GM10266 (cell line): ENCODE measurements at regions not wholly inside any gene's neighbourhood (a gene's known extent, or its start where the extent isn't known, plus 50 kb on each side); places are given as distances from the start of the nearest gene placed in this dataset.
"Not testable (repeated sequence)": the region's sequence is repeated elsewhere in the genome, so short reads cannot be mapped to it uniquely, and the experiment has no call there.

Source experiments
- DNase-seq: peaks from one replicate; pipeline ENCODE4 v3.0.0; 2012; ENCODE audit errors: extremely low spot score
- TF ChIP-seq, protein P1 (sequence below): IDR thresholded peaks from 2 replicates; pipeline ENCODE4 v1.5.1; 2012; ENCODE audit warnings: mild to moderate bottlenecking, low read depth; ENCODE audit not compliant: control insufficient read depth, insufficient read depth; ENCODE audit errors: missing control alignments

GRCh38 chr19:23984911-23985310, 70.2 kb downstream of the ZNF726 start:
- not testable (repeated sequence) for DNase-seq

GRCh38 chr19:23986623-23987022, 71.9 kb downstream of the ZNF726 start:
- TF ChIP-seq, protein P1, sequence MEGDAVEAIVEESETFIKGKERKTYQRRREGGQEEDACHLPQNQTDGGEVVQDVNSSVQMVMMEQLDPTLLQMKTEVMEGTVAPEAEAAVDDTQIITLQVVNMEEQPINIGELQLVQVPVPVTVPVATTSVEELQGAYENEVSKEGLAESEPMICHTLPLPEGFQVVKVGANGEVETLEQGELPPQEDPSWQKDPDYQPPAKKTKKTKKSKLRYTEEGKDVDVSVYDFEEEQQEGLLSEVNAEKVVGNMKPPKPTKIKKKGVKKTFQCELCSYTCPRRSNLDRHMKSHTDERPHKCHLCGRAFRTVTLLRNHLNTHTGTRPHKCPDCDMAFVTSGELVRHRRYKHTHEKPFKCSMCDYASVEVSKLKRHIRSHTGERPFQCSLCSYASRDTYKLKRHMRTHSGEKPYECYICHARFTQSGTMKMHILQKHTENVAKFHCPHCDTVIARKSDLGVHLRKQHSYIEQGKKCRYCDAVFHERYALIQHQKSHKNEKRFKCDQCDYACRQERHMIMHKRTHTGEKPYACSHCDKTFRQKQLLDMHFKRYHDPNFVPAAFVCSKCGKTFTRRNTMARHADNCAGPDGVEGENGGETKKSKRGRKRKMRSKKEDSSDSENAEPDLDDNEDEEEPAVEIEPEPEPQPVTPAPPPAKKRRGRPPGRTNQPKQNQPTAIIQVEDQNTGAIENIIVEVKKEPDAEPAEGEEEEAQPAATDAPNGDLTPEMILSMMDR: no peak
- no peak for DNase-seq

- TF ChIP-seq, protein P1: no peak
- DNase-seq: no peak
Observed at GRCh38 chr19:23991170-23991569, 76.5 kb downstream of the ZNF726 start.

DNA sequence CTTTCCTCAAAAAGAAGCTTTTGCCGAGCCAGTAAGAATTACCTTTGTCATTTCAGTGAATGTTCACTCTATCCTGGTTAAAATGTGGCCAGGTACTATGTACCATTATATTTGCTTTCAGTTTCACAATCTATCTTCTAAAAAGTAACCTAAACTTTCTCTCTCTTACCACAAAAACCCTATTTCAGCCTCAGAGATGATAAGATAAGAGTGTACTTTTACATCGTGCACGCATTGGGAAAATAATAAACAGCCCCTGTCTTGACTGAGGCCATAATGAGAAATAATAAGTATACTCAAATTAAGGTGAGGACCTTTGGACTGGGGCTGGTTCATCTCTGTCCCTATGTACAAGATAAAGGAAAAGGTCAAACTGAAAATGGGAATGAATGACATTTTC, 77.7 kb downstream of the ZNF726 start:
- no peak for DNase-seq
- TF ChIP-seq, protein P1: no peak

GRCh38 chr19:23993440-23993839, 78.8 kb downstream of the ZNF726 start:
- TF ChIP-seq, protein P1: no peak
- no peak for DNase-seq

DNA sequence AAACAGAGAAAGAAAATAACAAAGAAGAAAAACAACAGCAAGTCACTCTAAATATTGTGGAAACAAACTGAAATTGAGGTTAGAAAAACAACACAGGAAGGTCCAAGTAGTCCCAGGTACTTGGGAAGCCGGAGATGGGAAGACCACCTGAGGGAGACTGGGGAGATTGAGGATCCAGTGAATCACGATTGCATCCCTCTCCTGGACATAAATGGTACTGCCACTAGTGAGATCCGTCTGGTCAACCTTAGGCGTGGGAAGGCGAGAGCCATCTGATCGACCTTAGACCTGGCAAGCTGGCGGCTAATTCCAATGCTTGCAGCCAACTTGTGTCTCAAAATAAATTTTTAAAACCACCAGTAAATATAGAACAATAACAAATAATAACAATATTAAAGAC, 81.9 kb downstream of the ZNF726 start:
- TF ChIP-seq, protein P1: no peak
- DNase-seq: no peak

DNA sequence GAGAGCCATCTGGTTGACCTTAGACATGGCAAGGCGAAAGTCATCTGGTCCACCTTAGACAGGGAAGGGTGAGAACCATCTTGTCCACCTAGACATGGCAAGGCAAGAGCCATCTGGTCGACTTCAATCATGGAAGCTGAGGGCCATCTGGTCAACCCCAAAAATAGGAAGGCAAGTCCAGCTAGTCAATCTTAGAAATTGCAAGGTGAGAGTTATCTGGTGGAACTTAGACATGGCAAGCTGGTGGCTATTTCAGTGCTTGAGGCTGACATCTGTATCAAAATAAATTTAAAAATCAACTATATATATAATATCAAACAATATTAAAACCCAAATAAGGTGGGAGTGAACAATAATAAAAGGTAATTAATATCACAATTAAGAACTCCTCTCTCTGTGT, 83.9 kb downstream of the ZNF726 start:
- TF ChIP-seq, protein P1: no peak
- DNase-seq: no peak
